GM12892 (cell line): ENCODE measurements at regions not wholly inside any gene's neighbourhood (a gene's known extent, or its start where the extent isn't known, plus 50 kb on each side); places are given as distances from the start of the nearest gene placed in this dataset.

ENCODE experiments used
- DNase-seq: peaks from one replicate; pipeline ENCODE4 v3.0.0; 2011; ENCODE audit not compliant: insufficient read length
- FAIRE-seq: peaks from 2 replicates; lab custom pipeline; 2011; peaks lifted over from hg19 to GRCh38; lab: Jason Lieb, UNC
- POLR2A ChIP-seq: IDR thresholded peaks from 2 replicates; pipeline ENCODE4 v1.6.1; 2011; ENCODE audit warnings: low read depth, low read length, control low read depth
- POLR2AphosphoS5 ChIP-seq: IDR thresholded peaks from 2 replicates; pipeline ENCODE4 v1.6.1; 2011; ENCODE audit warnings: low read depth, low read length, control low read depth
- TAF1 ChIP-seq: IDR thresholded peaks from 2 replicates; pipeline ENCODE4 v1.6.1; 2011; ENCODE audit warnings: low read depth, mild to moderate bottlenecking, control low read depth, low read length, borderline replicate concordance

GRCh38 chr15:47975427-47975826 is 145.4 kb upstream of the SLC24A5 start:
- TF ChIP-seq POLR2A (no peak), POLR2AphosphoS5 (no peak), TAF1 (no peak)
- FAIRE-seq (no peak), DNase-seq (no peak)

DNA sequence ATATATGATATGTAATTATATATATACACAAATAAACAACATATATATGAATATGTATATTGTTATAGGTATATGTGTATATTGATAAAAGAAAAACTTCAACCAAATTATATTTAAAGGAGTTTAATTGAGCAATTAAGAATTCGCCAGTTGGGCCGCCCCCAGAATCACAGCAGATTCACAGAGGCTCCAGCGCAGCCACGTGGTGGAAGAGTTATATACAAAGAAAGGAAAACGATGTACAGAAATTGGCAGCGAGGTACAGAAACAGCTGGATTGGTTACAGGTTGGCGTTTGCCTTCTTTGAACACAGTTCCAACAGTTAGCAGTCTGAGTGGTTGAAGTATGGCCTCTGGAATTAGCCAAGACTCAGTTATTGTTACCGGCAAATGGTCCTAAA is 137.3 kb upstream of the SLC24A5 start:
- DNase-seq (no peak), FAIRE-seq (no peak)
- TF ChIP-seq POLR2AphosphoS5 (no peak), TAF1 (no peak), POLR2A (no peak)

DNA sequence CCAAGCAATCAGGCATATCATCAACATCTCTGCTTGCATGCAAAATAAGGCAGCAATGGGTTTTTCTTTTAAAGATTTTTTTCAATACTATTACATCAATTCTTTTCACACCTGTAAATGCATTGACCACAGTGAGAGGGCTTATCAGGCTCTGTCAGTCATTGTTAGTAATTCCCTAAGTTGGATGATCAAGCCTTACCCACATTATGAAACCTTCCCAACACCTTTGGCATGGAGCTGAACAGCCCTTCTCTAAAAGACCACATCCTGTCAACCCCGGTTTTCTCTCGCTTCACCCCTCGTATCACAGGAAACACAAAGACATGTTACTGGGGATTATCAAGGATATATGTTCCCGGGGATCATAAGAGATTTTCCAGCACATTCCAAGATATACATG is 135.2 kb upstream of the SLC24A5 start:
- FAIRE-seq = no peak
- DNase-seq = no peak
- TF ChIP-seq TAF1 (no peak), POLR2AphosphoS5 (no peak), POLR2A (no peak)

DNA sequence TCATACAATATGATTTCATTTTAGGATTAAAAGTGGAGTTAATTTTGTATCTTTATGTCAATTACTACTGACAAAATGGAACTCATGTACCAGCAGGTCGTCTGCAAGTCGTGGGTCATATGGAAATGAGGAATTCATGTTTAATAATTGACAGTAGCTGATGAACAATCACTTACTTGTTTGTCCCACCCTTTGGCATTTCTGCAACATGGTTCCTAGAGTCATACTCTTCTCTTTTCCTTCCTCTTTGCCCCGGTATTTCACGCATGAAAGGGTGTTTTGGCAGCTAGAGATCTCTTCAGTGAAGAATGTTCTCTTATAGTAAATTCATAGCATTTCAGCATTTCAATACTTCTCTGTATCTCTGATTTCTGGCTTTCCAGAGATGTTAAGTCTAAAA is 133.3 kb upstream of the SLC24A5 start:
- FAIRE-seq (no peak), DNase-seq (no peak)
- TF ChIP-seq POLR2A = no peak
- TF ChIP-seq POLR2AphosphoS5 = no peak

DNA sequence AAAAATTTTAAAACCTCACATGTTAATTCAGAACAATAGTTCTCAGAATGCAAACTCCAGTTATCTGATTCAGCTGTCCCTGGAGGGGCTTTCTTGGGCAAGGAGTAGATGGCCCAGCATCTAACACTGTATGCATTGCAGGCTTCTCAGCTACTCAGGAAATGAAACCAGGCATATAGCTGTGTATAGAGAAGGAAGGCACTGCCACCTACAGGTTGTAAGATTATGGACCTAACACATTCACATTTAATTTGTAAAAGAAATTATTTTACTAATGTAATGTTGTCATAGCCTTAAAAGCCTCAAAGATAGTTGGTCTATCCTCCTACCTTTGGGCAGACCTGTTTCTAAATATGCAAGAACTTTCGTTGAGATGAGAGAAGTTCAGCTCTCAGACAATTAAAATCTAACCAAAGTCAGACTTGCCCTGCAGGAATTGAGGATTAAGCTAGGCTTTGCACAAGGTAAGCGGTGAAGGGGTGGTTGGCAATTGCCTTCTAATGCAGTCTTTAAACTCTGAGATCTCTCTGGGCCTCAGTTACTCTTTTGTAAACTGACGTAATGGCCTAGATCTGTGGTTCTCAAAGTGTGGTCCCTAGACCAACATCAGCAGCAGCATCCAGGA is 132.8 kb upstream of the SLC24A5 start:
- FAIRE-seq (peak; percentile 72), DNase-seq (no peak)
- TF ChIP-seq TAF1 = no peak
- TF ChIP-seq POLR2A = no peak
- no peak for TF ChIP-seq POLR2AphosphoS5

DNA sequence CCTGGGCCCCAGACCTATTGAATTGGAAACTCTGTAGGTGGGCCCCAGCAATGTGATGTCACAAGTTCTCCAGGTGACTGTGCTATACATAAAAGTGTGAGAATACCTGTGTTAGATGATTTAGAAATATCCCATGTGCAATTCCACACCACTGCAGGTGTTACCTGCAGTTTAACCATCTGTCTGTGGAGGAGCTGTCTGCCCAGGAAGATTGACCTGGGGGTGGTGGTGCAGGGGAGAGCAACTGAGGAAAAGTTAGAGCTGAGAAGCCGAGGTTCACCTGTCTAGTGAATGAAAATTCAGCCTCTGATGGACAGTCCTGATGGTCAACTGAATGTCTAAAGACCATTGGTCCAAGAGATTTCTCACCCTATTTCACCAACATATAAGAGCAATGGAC is 132.2 kb upstream of the SLC24A5 start:
- TF ChIP-seq POLR2AphosphoS5 (no peak), POLR2A (no peak), TAF1 (no peak)
- FAIRE-seq (no peak), DNase-seq (no peak)

- FAIRE-seq = no peak
- TF ChIP-seq POLR2A (no peak), POLR2AphosphoS5 (no peak), TAF1 (no peak)
- DNase-seq = no peak
Measured at GRCh38 chr15:47990821-47991220, 130.0 kb upstream of the SLC24A5 start.

- no peak for DNase-seq
- no peak for FAIRE-seq
- TF ChIP-seq TAF1 (no peak), POLR2AphosphoS5 (no peak), POLR2A (no peak)
Measured at GRCh38 chr15:47991357-47991756, 129.4 kb upstream of the SLC24A5 start.

- no peak for FAIRE-seq
- no peak for TF ChIP-seq POLR2AphosphoS5
- TF ChIP-seq TAF1 = no peak
- TF ChIP-seq POLR2A = no peak
- DNase-seq = no peak
Measured at GRCh38 chr15:47993051-47993450, 127.7 kb upstream of the SLC24A5 start.

GRCh38 chr15:47997195-47998080 is 123.4 kb upstream of the SLC24A5 start:
- no peak for DNase-seq
- TF ChIP-seq POLR2AphosphoS5 = no peak
- TF ChIP-seq TAF1 = no peak
- no peak for TF ChIP-seq POLR2A
- FAIRE-seq = no peak

DNA sequence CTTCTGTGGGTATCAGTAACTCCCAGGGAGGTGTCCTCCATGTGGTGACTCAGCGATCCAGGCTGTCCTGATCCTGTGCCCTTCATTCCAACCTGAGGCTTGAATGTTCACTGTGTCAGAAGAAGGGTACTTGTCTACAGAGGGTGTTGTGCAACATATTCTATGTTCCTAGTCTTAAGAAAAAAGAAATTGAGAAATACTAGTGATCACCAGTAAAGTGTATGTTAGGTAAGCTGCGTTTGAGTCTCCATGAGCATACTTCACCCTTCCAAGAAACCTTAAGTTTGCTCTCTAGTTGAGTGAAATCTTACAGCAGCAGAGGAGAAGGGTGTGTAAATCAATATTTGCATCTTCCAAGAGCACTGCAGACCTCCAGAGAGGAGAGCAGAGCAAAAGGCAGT is 122.2 kb upstream of the SLC24A5 start:
- TF ChIP-seq POLR2AphosphoS5 (no peak), POLR2A (no peak), TAF1 (no peak)
- DNase-seq = no peak
- no peak for FAIRE-seq

GRCh38 chr15:48001393-48002039 is 119.3 kb upstream of the SLC24A5 start:
- DNase-seq (peak; percentile 13), FAIRE-seq (peak; percentile 82)
- TF ChIP-seq POLR2A (no peak), POLR2AphosphoS5 (no peak), TAF1 (no peak)

- DNase-seq = no peak
Measured at GRCh38 chr15:48002767-48003166, 118.0 kb upstream of the SLC24A5 start.

More at GRCh38 chr15:48002767-48003166, 118.0 kb upstream of the SLC24A5 start:
- FAIRE-seq = no peak
- TF ChIP-seq POLR2A (no peak), TAF1 (no peak)
